Type B pancreatic cell (in vitro differentiated cells): ENCODE measurements at regions not wholly inside any gene's neighbourhood (a gene's known extent, or its start where the extent isn't known, plus 50 kb on each side); places are given as distances from the start of the nearest gene placed in this dataset.

Experiments
- DNase-seq: peaks from one replicate; pipeline ENCODE4 v3.0.0; 2021; ENCODE audit warnings: mixed read lengths; ENCODE audit not compliant: unreplicated experiment; ENCODE audit errors: extremely low spot score
- H3K27ac Mint-ChIP-seq: 2 replicates; pipeline ENCODE4 v1.8.0; 2021; ENCODE audit warnings: mild to moderate bottlenecking, mixed read lengths
- H3K27me3 Mint-ChIP-seq: 2 replicates; pipeline ENCODE4 v1.8.0; 2021; ENCODE audit warnings: mixed read lengths
- H3K36me3 Mint-ChIP-seq: 2 replicates; pipeline ENCODE4 v1.8.0; 2021; ENCODE audit warnings: mixed read lengths
- H3K4me1 Mint-ChIP-seq: one replicate; pipeline ENCODE4 v1.8.0; 2021; ENCODE audit warnings: mixed read lengths; ENCODE audit not compliant: unreplicated experiment
- H3K4me3 Mint-ChIP-seq: 2 replicates; pipeline ENCODE4 v1.8.0; 2021; ENCODE audit warnings: mild to moderate bottlenecking, mixed read lengths
- H3K9me3 Mint-ChIP-seq: 2 replicates; pipeline ENCODE4 v1.8.0; 2021; ENCODE audit warnings: mixed read lengths
- CTCF ChIP-seq: fragments of 200-600 bp; sonication (generic); conservative IDR thresholded peaks from 2 replicates; pipeline ENCODE4 v1.5.0; 2021; ENCODE audit warnings: antibody characterized with exemption, mild to moderate bottlenecking

GRCh38 chr9:78884611-78885150 lies 587.8 kb downstream of the PSAT1 start:
- no peak overlapping the region for H3K4me3 Mint-ChIP-seq
- H3K9me3 Mint-ChIP-seq = no peaks in the 10 kb centered on the region
- peaks cover 6% of the 10 kb centered on the region for H3K27me3 Mint-ChIP-seq
- no peak for DNase-seq
- no peak overlapping the region for H3K27ac Mint-ChIP-seq
- H3K4me1 Mint-ChIP-seq = no peaks in the 10 kb centered on the region
- H3K36me3 Mint-ChIP-seq = no peaks in the 10 kb centered on the region
- TF ChIP-seq CTCF = no peak

GRCh38 chr9:78892182-78892581 lies 595.3 kb downstream of the PSAT1 start:
- no peak for DNase-seq
- Mint-ChIP-seq H3K27ac (no peak overlapping the region), H3K27me3 (no peaks in the 10 kb centered on the region), H3K4me3 (no peak overlapping the region), H3K36me3 (no peaks in the 10 kb centered on the region), H3K4me1 (no peaks in the 10 kb centered on the region), H3K9me3 (no peaks in the 10 kb centered on the region)
- no peak for TF ChIP-seq CTCF

DNA sequence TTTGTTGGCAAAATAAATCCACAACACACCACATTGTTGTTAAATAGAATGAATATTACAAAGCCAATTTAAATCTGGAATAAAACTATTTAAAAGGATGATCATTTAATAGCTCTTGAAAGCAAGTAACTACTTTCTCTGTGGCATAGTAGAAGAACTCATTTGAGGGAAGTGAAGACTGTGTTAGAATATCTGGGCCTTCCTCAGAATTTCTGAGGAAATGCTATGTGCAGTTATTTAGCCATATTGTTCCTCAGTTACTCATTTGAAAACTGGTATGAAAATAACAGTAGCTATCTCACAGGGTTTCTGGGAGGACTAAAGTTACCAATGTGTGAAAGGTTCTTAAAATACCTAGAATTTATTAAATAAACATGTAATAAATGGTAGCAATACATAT lies 595.8 kb downstream of the PSAT1 start:
- no peak for DNase-seq
- H3K4me1 Mint-ChIP-seq = no peaks in the 10 kb centered on the region
- no peak for TF ChIP-seq CTCF
- no peak overlapping the region for H3K27ac Mint-ChIP-seq
- H3K36me3 Mint-ChIP-seq = no peaks in the 10 kb centered on the region
- no peak overlapping the region for H3K4me3 Mint-ChIP-seq
- no peaks in the 10 kb centered on the region for H3K27me3 Mint-ChIP-seq
- no peaks in the 10 kb centered on the region for H3K9me3 Mint-ChIP-seq

DNA sequence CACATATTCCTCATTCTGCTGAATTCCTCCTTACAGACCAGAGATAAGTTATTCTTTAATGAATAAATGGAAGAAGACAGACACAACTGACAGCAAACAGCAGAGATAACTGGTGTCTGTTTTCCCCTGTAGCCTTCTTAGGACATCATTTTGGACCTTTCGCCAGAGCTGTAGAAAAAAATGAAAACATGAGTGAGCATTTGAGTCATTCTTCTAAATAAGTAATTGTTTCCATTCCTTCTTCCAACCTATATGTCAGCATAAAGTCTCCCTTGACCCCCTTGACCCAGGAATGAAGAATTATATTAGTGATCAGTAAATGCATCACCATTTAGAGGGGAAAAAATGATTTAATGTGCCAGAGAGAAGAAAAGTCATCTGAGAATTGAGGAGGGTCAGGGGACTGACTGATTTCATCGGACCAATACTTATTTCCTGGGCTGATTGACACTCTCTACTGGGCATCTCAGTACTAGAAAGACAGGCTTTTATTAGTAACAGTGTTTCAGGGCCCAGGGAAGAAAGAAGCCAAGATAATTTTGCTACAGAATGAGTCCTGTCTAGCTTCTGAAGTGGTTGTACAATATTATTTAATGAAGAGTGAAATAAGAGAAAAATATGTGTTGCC lies 597.0 kb downstream of the PSAT1 start:
- no peak for TF ChIP-seq CTCF
- no peak for DNase-seq
- H3K27ac Mint-ChIP-seq = no peak overlapping the region
- H3K27me3 Mint-ChIP-seq = no peaks in the 10 kb centered on the region
- no peaks in the 10 kb centered on the region for H3K36me3 Mint-ChIP-seq
- no peaks in the 10 kb centered on the region for H3K4me1 Mint-ChIP-seq
- no peak overlapping the region for H3K4me3 Mint-ChIP-seq
- H3K9me3 Mint-ChIP-seq = no peaks in the 10 kb centered on the region

- Mint-ChIP-seq H3K9me3 (no peaks in the 10 kb centered on the region), H3K27ac (no peak overlapping the region), H3K4me1 (no peaks in the 10 kb centered on the region), H3K4me3 (no peak overlapping the region), H3K36me3 (no peaks in the 10 kb centered on the region), H3K27me3 (no peaks in the 10 kb centered on the region)
- no peak for TF ChIP-seq CTCF
- DNase-seq = no peak
Measured at GRCh38 chr9:78896479-78896878, 599.6 kb downstream of the PSAT1 start.
